ENCODE measurements at regions not wholly inside any gene's neighbourhood (a gene's known extent, or its start where the extent isn't known, plus 50 kb on each side); places are given as distances from the start of the nearest gene placed in this dataset.

GRCh38 chr17:15019158-15019557 is 246.0 kb downstream of the PMP22 start:
- H3K4me3 ChIP-seq (ENCODE audit: low read depth, low read length), result no peak overlapping the region
- no peak overlapping the region for H3K27ac ChIP-seq (ENCODE audit: low read depth, low read length)
- H3K27me3 ChIP-seq (ENCODE audit: control insufficient read depth, insufficient read depth, low read length), result no peaks in the 10 kb centered on the region
- no peaks in the 10 kb centered on the region for H3K36me3 ChIP-seq (ENCODE audit: control insufficient read depth, insufficient read depth, low read length)
- peaks cover 7% of the 10 kb centered on the region; the same call in 1 of the 2 replicates for H3K4me1 ChIP-seq (ENCODE audit: control insufficient read depth, insufficient read depth, low read length)
- no peaks in the 10 kb centered on the region for H3K9me3 ChIP-seq (ENCODE audit: control insufficient read depth, insufficient read depth, low read depth, low read length)
- no peak overlapping the region for H3K9ac ChIP-seq (ENCODE audit: low read length)

- no peak overlapping the region for H3K27ac ChIP-seq (ENCODE audit: low read depth, low read length)
- H3K4me3 ChIP-seq (ENCODE audit: low read depth, low read length), result no peak overlapping the region
- H3K9ac ChIP-seq (ENCODE audit: low read length), result no peak overlapping the region
- H3K27me3 ChIP-seq (ENCODE audit: control insufficient read depth, insufficient read depth, low read length), result no peaks in the 10 kb centered on the region
- H3K36me3 ChIP-seq (ENCODE audit: control insufficient read depth, insufficient read depth, low read length), result no peaks in the 10 kb centered on the region
- H3K4me1 ChIP-seq (ENCODE audit: control insufficient read depth, insufficient read depth, low read length), result no peaks in the 10 kb centered on the region
- no peaks in the 10 kb centered on the region for H3K9me3 ChIP-seq (ENCODE audit: control insufficient read depth, insufficient read depth, low read depth, low read length)
Measured at GRCh38 chr17:15012351-15012980, 252.7 kb downstream of the PMP22 start.

GRCh38 chr17:15009087-15009486 is 256.0 kb downstream of the PMP22 start:
- Histone ChIP-seq H3K4me1 (ENCODE audit: control insufficient read depth, insufficient read depth, low read length) (no peaks in the 10 kb centered on the region), H3K9me3 (ENCODE audit: control insufficient read depth, insufficient read depth, low read depth, low read length) (no peaks in the 10 kb centered on the region), H3K36me3 (ENCODE audit: control insufficient read depth, insufficient read depth, low read length) (no peaks in the 10 kb centered on the region), H3K27me3 (ENCODE audit: control insufficient read depth, insufficient read depth, low read length) (no peaks in the 10 kb centered on the region), H3K9ac (ENCODE audit: low read length) (no peak overlapping the region), H3K27ac (ENCODE audit: low read depth, low read length) (no peak overlapping the region), H3K4me3 (ENCODE audit: low read depth, low read length) (no peak overlapping the region)

GRCh38 chr17:15007147-15007553 is 258.0 kb downstream of the PMP22 start:
- H3K9me3 ChIP-seq (ENCODE audit: control insufficient read depth, insufficient read depth, low read depth, low read length), result no peaks in the 10 kb centered on the region
- H3K27me3 ChIP-seq (ENCODE audit: control insufficient read depth, insufficient read depth, low read length), result no peaks in the 10 kb centered on the region
- no peak overlapping the region for H3K4me3 ChIP-seq (ENCODE audit: low read depth, low read length)
- no peak overlapping the region for H3K9ac ChIP-seq (ENCODE audit: low read length)
- no peak overlapping the region for H3K27ac ChIP-seq (ENCODE audit: low read depth, low read length)
- no peaks in the 10 kb centered on the region for H3K4me1 ChIP-seq (ENCODE audit: control insufficient read depth, insufficient read depth, low read length)
- no peaks in the 10 kb centered on the region for H3K36me3 ChIP-seq (ENCODE audit: control insufficient read depth, insufficient read depth, low read length)

- Histone ChIP-seq H3K27ac (ENCODE audit: low read depth, low read length) (no peak overlapping the region), H3K4me1 (ENCODE audit: control insufficient read depth, insufficient read depth, low read length) (no peaks in the 10 kb centered on the region)
Measured at GRCh38 chr17:15006421-15007128, 258.6 kb downstream of the PMP22 start.

GRCh38 chr17:15000661-15001060 is 264.5 kb downstream of the PMP22 start:
- no peaks in the 10 kb centered on the region for H3K4me1 ChIP-seq (ENCODE audit: control insufficient read depth, insufficient read depth, low read length)
- H3K4me3 ChIP-seq (ENCODE audit: low read depth, low read length), result no peak overlapping the region
- no peaks in the 10 kb centered on the region for H3K9me3 ChIP-seq (ENCODE audit: control insufficient read depth, insufficient read depth, low read depth, low read length)
- H3K27ac ChIP-seq (ENCODE audit: low read depth, low read length), result no peak overlapping the region
- H3K27me3 ChIP-seq (ENCODE audit: control insufficient read depth, insufficient read depth, low read length), result no peaks in the 10 kb centered on the region
- H3K9ac ChIP-seq (ENCODE audit: low read length), result no peak overlapping the region
- H3K36me3 ChIP-seq (ENCODE audit: control insufficient read depth, insufficient read depth, low read length), result no peaks in the 10 kb centered on the region

More at GRCh38 chr17:15006421-15007128, 258.6 kb downstream of the PMP22 start:
- Histone ChIP-seq H3K4me3 (ENCODE audit: low read depth, low read length) (no peak overlapping the region), H3K9ac (ENCODE audit: low read length) (no peak overlapping the region), H3K27me3 (ENCODE audit: control insufficient read depth, insufficient read depth, low read length) (no peaks in the 10 kb centered on the region), H3K36me3 (ENCODE audit: control insufficient read depth, insufficient read depth, low read length) (no peaks in the 10 kb centered on the region), H3K9me3 (ENCODE audit: control insufficient read depth, insufficient read depth, low read depth, low read length) (no peaks in the 10 kb centered on the region)

GRCh38 chr17:14997290-14997689 is 267.8 kb downstream of the PMP22 start:
- no peaks in the 10 kb centered on the region for H3K9me3 ChIP-seq (ENCODE audit: control insufficient read depth, insufficient read depth, low read depth, low read length)
- no peak overlapping the region for H3K9ac ChIP-seq (ENCODE audit: low read length)
- no peak overlapping the region for H3K27ac ChIP-seq (ENCODE audit: low read depth, low read length)
- no peaks in the 10 kb centered on the region for H3K36me3 ChIP-seq (ENCODE audit: control insufficient read depth, insufficient read depth, low read length)
- H3K4me3 ChIP-seq (ENCODE audit: low read depth, low read length), result no peak overlapping the region
- no peaks in the 10 kb centered on the region for H3K27me3 ChIP-seq (ENCODE audit: control insufficient read depth, insufficient read depth, low read length)
- H3K4me1 ChIP-seq (ENCODE audit: control insufficient read depth, insufficient read depth, low read length), result no peaks in the 10 kb centered on the region

GRCh38 chr17:14986127-14986526 is 279.0 kb downstream of the PMP22 start:
- no peaks in the 10 kb centered on the region for H3K4me1 ChIP-seq (ENCODE audit: control insufficient read depth, insufficient read depth, low read length)
- no peak overlapping the region for H3K9ac ChIP-seq (ENCODE audit: low read length)
- 0 out of 2 replicates have a peak, but pooled peaks cover 3% of the 10 kb centered on the region for H3K27me3 ChIP-seq (ENCODE audit: control insufficient read depth, insufficient read depth, low read length)
- H3K36me3 ChIP-seq (ENCODE audit: control insufficient read depth, insufficient read depth, low read length), result no peaks in the 10 kb centered on the region
- no peak overlapping the region for H3K27ac ChIP-seq (ENCODE audit: low read depth, low read length)
- H3K4me3 ChIP-seq (ENCODE audit: low read depth, low read length), result no peak overlapping the region
- no peaks in the 10 kb centered on the region for H3K9me3 ChIP-seq (ENCODE audit: control insufficient read depth, insufficient read depth, low read depth, low read length)

- no peaks in the 10 kb centered on the region for H3K27me3 ChIP-seq (ENCODE audit: control insufficient read depth, insufficient read depth, low read length)
- no peaks in the 10 kb centered on the region for H3K4me1 ChIP-seq (ENCODE audit: control insufficient read depth, insufficient read depth, low read length)
- peaks cover 12% of the 10 kb centered on the region for H3K9me3 ChIP-seq (ENCODE audit: control insufficient read depth, insufficient read depth, low read depth, low read length)
- no peaks in the 10 kb centered on the region for H3K36me3 ChIP-seq (ENCODE audit: control insufficient read depth, insufficient read depth, low read length)
- no peak overlapping the region for H3K9ac ChIP-seq (ENCODE audit: low read length)
- no peak overlapping the region for H3K27ac ChIP-seq (ENCODE audit: low read depth, low read length)
- no peak overlapping the region for H3K4me3 ChIP-seq (ENCODE audit: low read depth, low read length)
Measured at GRCh38 chr17:14972844-14973243, 292.3 kb downstream of the PMP22 start.

GRCh38 chr17:14971054-14971453 is 294.1 kb downstream of the PMP22 start:
- Histone ChIP-seq H3K36me3 (ENCODE audit: control insufficient read depth, insufficient read depth, low read length) (no peaks in the 10 kb centered on the region), H3K9me3 (ENCODE audit: control insufficient read depth, insufficient read depth, low read depth, low read length) (peaks cover 12% of the 10 kb centered on the region), H3K4me3 (ENCODE audit: low read depth, low read length) (no peak overlapping the region), H3K27ac (ENCODE audit: low read depth, low read length) (no peak overlapping the region), H3K4me1 (ENCODE audit: control insufficient read depth, insufficient read depth, low read length) (no peaks in the 10 kb centered on the region), H3K9ac (ENCODE audit: low read length) (no peak overlapping the region), H3K27me3 (ENCODE audit: control insufficient read depth, insufficient read depth, low read length) (no peaks in the 10 kb centered on the region)

- Histone ChIP-seq H3K9me3 (ENCODE audit: control insufficient read depth, insufficient read depth, low read depth, low read length) (no peaks in the 10 kb centered on the region), H3K4me3 (ENCODE audit: low read depth, low read length) (no peak overlapping the region), H3K4me1 (ENCODE audit: control insufficient read depth, insufficient read depth, low read length) (no peaks in the 10 kb centered on the region; the same call in 1 of the 2 replicates), H3K27me3 (ENCODE audit: control insufficient read depth, insufficient read depth, low read length) (no peaks in the 10 kb centered on the region), H3K9ac (ENCODE audit: low read length) (no peak overlapping the region), H3K27ac (ENCODE audit: low read depth, low read length) (no peak overlapping the region), H3K36me3 (ENCODE audit: control insufficient read depth, insufficient read depth, low read length) (no peaks in the 10 kb centered on the region)
Measured at GRCh38 chr17:14959106-14959648, 305.9 kb downstream of the PMP22 start.
